Loucy (cell line): ENCODE measurements at regions not wholly inside any gene's neighbourhood (a gene's known extent, or its start where the extent isn't known, plus 50 kb on each side); places are given as distances from the start of the nearest gene placed in this dataset.

Source experiments
- EZH2phosphoT487 ChIP-seq: fragments of 200-600 bp; IDR thresholded peaks from 2 replicates; pipeline ENCODE4 v1.6.1; 2018; ENCODE audit warnings: antibody characterized with exemption, mild to moderate bottlenecking, moderate library complexity, borderline replicate concordance
- TF ChIP-seq, protein P1 (sequence below): fragments of 200-600 bp; sonication (generic); conservative IDR thresholded peaks from 2 replicates; pipeline ENCODE4 v1.5.1; 2014; ENCODE audit warnings: mild to moderate bottlenecking, antibody characterized with exemption, low read length

DNA sequence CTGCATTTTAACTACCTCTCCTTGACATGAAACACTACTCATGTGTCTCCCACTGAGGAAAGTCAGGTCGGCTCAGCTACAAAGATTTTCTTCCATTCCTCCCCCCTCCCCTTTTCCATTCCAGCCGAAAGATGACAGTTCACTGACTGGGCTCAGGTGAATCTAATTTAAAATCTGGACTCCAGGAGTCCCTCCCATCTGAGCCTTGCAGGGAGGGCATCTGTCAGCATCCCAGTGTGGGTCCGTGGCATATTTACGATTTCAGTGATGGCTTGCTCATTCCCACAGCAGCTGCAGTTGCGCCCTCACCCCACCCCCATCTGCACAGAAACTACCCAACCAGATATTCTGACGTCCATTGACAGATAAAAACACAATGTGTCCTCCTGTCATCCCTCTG, 153.7 kb upstream of the ARRDC4 start:
- TF ChIP-seq, protein P1, sequence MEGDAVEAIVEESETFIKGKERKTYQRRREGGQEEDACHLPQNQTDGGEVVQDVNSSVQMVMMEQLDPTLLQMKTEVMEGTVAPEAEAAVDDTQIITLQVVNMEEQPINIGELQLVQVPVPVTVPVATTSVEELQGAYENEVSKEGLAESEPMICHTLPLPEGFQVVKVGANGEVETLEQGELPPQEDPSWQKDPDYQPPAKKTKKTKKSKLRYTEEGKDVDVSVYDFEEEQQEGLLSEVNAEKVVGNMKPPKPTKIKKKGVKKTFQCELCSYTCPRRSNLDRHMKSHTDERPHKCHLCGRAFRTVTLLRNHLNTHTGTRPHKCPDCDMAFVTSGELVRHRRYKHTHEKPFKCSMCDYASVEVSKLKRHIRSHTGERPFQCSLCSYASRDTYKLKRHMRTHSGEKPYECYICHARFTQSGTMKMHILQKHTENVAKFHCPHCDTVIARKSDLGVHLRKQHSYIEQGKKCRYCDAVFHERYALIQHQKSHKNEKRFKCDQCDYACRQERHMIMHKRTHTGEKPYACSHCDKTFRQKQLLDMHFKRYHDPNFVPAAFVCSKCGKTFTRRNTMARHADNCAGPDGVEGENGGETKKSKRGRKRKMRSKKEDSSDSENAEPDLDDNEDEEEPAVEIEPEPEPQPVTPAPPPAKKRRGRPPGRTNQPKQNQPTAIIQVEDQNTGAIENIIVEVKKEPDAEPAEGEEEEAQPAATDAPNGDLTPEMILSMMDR, result no peak
- no peak for TF ChIP-seq EZH2phosphoT487
